ENCODE measurements at regions not wholly inside any gene's neighbourhood (a gene's known extent, or its start where the extent isn't known, plus 50 kb on each side); places are given as distances from the start of the nearest gene placed in this dataset.

- Histone ChIP-seq H3K4me1 (no peaks in the 10 kb centered on the region), H3K36me3 (ENCODE audit: insufficient read depth in 1 of 2, low read depth in 1 of 2) (no peaks in the 10 kb centered on the region), H3K4me3 (no peak overlapping the region), H3K27me3 (ENCODE audit: insufficient read depth in 3 of 3, low read length in 2 of 3) (no peaks in the 10 kb centered on the region), H3K9me3 (no peaks in the 10 kb centered on the region), H3K27ac (no peak overlapping the region)
- ATAC-seq (no peak), DNase-seq (no peak)
- intact Hi-C loops (cut with DNase I) = no loop called here
- TF ChIP-seq CTCF (IDR thresholded peaks at IDR 0.05) = no peak
- 80 to 84% (median 83%) methylated on average over 5 of the region's 5 CpGs for WGBS, 3 donors
Measured at GRCh38 chr5:171684169-171684568, 101.4 kb upstream of the SMIM23 start.

GRCh38 chr5:171688696-171689495 lies 96.7 kb upstream of the SMIM23 start:
- Histone ChIP-seq H3K4me1 (no peaks in the 10 kb centered on the region), H3K4me3 (no peak overlapping the region), H3K36me3 (ENCODE audit: insufficient read depth in 1 of 2, low read depth in 1 of 2) (no peaks in the 10 kb centered on the region), H3K27ac (no peak overlapping the region), H3K9me3 (no peaks in the 10 kb centered on the region), H3K27me3 (ENCODE audit: insufficient read depth in 3 of 3, low read length in 2 of 3) (no peaks in the 10 kb centered on the region)
- intact Hi-C loops (cut with DNase I) = no loop called here
- DNase-seq (no peak), ATAC-seq (no peak)
- WGBS, 3 donors = 56 to 70% (median 68%) methylated on average over 11 of the region's 11 CpGs
- no peak for TF ChIP-seq CTCF (IDR thresholded peaks at IDR 0.05)

- no peaks in the 10 kb centered on the region for H3K36me3 ChIP-seq (ENCODE audit: insufficient read depth in 1 of 2, low read depth in 1 of 2)
- no peak overlapping the region for H3K27ac ChIP-seq
- ATAC-seq (no peak), DNase-seq (no peak)
- TF ChIP-seq CTCF (IDR thresholded peaks at IDR 0.05) = no peak
- H3K4me3 ChIP-seq = no peak overlapping the region
- H3K27me3 ChIP-seq (ENCODE audit: insufficient read depth in 3 of 3, low read length in 2 of 3) = no peaks in the 10 kb centered on the region
- no peaks in the 10 kb centered on the region for H3K9me3 ChIP-seq
- H3K4me1 ChIP-seq = no peaks in the 10 kb centered on the region
- intact Hi-C loops (cut with DNase I) = no loop called here
Measured at GRCh38 chr5:171689853-171690417, 95.7 kb upstream of the SMIM23 start.

GRCh38 chr5:171692107-171692506 lies 93.5 kb upstream of the SMIM23 start:
- TF ChIP-seq CTCF (IDR thresholded peaks at IDR 0.05) = no peak
- Histone ChIP-seq H3K4me3 (no peak overlapping the region), H3K27ac (no peak overlapping the region), H3K4me1 (no peaks in the 10 kb centered on the region), H3K36me3 (ENCODE audit: insufficient read depth in 1 of 2, low read depth in 1 of 2) (no peaks in the 10 kb centered on the region), H3K27me3 (ENCODE audit: insufficient read depth in 3 of 3, low read length in 2 of 3) (no peaks in the 10 kb centered on the region), H3K9me3 (no peaks in the 10 kb centered on the region)
- WGBS, 3 donors = 46 to 72% (median 60%) methylated on average over 3 of the region's 3 CpGs
- DNase-seq (no peak), ATAC-seq (no peak)
- intact Hi-C loops (cut with DNase I) = no loop called here
